Neural cell (in vitro differentiated cells): ENCODE measurements at regions not wholly inside any gene's neighbourhood (a gene's known extent, or its start where the extent isn't known, plus 50 kb on each side); places are given as distances from the start of the nearest gene placed in this dataset.

Source experiments
- H2AFZ ChIP-seq: fragments of 200-600, 300-800 bp; sonication (generic), shearing (Covaris generic); 2 replicates; pipeline ENCODE4 v1.6.0; 2014; ENCODE audit warnings: low read depth, mild to moderate bottlenecking, antibody characterized with exemption, low read length, moderate library complexity
- H3F3A ChIP-seq: fragments of 200-600 bp; shearing (Covaris generic); 2 replicates; pipeline ENCODE4 v1.6.1; 2016; ENCODE audit warnings: mild to moderate bottlenecking, moderate library complexity, mixed read lengths, antibody characterized with exemption, low read length; ENCODE audit not compliant: insufficient read depth, poor library complexity, severe bottlenecking
- H3K27ac ChIP-seq: fragments of 200-600, 300-800 bp; sonication (generic), shearing (Covaris generic); 2 replicates; pipeline ENCODE4 v1.5.1; 2014; ENCODE audit warnings: mild to moderate bottlenecking, low read length, moderate library complexity
- H3K27me3 ChIP-seq: fragments of 300-800, 200-600 bp; sonication (generic), shearing (Covaris generic); 2 replicates; pipeline ENCODE4 v1.6.0; 2014; ENCODE audit warnings: mild to moderate bottlenecking, low read depth, low read length, moderate library complexity; ENCODE audit not compliant: insufficient read depth
- H3K36me3 ChIP-seq: fragments of 300-800, 200-600 bp; sonication (generic), shearing (Covaris generic); 2 replicates; pipeline ENCODE4 v1.5.1; 2014; ENCODE audit warnings: mild to moderate bottlenecking, antibody characterized with exemption, low read length, moderate library complexity; ENCODE audit not compliant: insufficient read depth
- H3K4me2 ChIP-seq: fragments of 300-800, 200-600 bp; sonication (generic), shearing (Covaris generic); 2 replicates; pipeline ENCODE4 v1.6.0; 2014; ENCODE audit warnings: mild to moderate bottlenecking, low read length
- H3K4me3 ChIP-seq: fragments of 300-800, 200-600 bp; sonication (generic), shearing (Covaris generic); 2 replicates; pipeline ENCODE4 v1.5.1; 2014; ENCODE audit warnings: mild to moderate bottlenecking, low read length, moderate library complexity
- H3K79me2 ChIP-seq: fragments of 200-600 bp; shearing (Covaris generic); replicated peaks from 2 replicates; pipeline ENCODE4 v1.6.0; 2014; ENCODE audit warnings: mild to moderate bottlenecking, low read length, moderate library complexity; ENCODE audit not compliant: insufficient read depth
- H3K9ac ChIP-seq: fragments of 300-800, 200-600 bp; sonication (generic), shearing (Covaris generic); 2 replicates; pipeline ENCODE4 v1.6.1; 2016; ENCODE audit warnings: mild to moderate bottlenecking, low read length, mixed read lengths
- H3K9me2 ChIP-seq: fragments of 200-600 bp; shearing (Covaris generic); 2 replicates; pipeline ENCODE4 v1.6.1; 2016; ENCODE audit warnings: mild to moderate bottlenecking, low read length, mixed read lengths; ENCODE audit not compliant: insufficient read depth
- H3K9me3 ChIP-seq: fragments of 200-600, 300-800 bp; sonication (generic), shearing (Covaris generic); 2 replicates; pipeline ENCODE4 v1.6.1; 2016; ENCODE audit warnings: mild to moderate bottlenecking, mixed run types, low read length, moderate library complexity, mixed read lengths
- H4K20me1 ChIP-seq: fragments of 200-600 bp; shearing (Covaris generic); 2 replicates; pipeline ENCODE4 v1.6.1; 2016; ENCODE audit warnings: mild to moderate bottlenecking, mixed run types; ENCODE audit not compliant: insufficient read depth
- EP300 ChIP-seq: fragments of 450-650 bp; conservative IDR thresholded peaks from 2 replicates; pipeline ENCODE4 v1.6.1; 2014; ENCODE audit warnings: antibody characterized with exemption, mild to moderate bottlenecking, moderate library complexity; ENCODE audit not compliant: poor library complexity, severe bottlenecking
- EZH2 ChIP-seq: fragments of 200-600, 300-800 bp; shearing (Covaris generic), sonication (generic); IDR thresholded peaks from 2 replicates; pipeline ENCODE4 v1.6.1; 2014; ENCODE audit warnings: antibody characterized with exemption, low read length, borderline replicate concordance, mild to moderate bottlenecking; ENCODE audit not compliant: insufficient read depth, poor library complexity, severe bottlenecking
- MXI1 ChIP-seq: fragments of 450-650 bp; conservative IDR thresholded peaks from 2 replicates; pipeline ENCODE4 v1.6.1; 2014; ENCODE audit warnings: antibody characterized with exemption, mild to moderate bottlenecking; ENCODE audit not compliant: poor library complexity, severe bottlenecking
- POLR2AphosphoS5 ChIP-seq: IDR thresholded peaks from 2 replicates; pipeline ENCODE4 v1.6.1; 2012
- RAD21 ChIP-seq: fragments of 450-650 bp; conservative IDR thresholded peaks from 2 replicates; pipeline ENCODE4 v1.6.1; 2014; ENCODE audit warnings: antibody characterized with exemption, mild to moderate bottlenecking, moderate library complexity
- SMC3 ChIP-seq: fragments of 450-650 bp; conservative IDR thresholded peaks from 2 replicates; pipeline ENCODE4 v1.6.1; 2014; ENCODE audit warnings: antibody characterized with exemption, mild to moderate bottlenecking, moderate library complexity; ENCODE audit not compliant: poor library complexity
- TAF1 ChIP-seq: IDR thresholded peaks from 2 replicates; pipeline ENCODE4 v1.6.1; 2012; ENCODE audit warnings: low read depth
- TF ChIP-seq, protein P1 (sequence below): IDR thresholded peaks from 2 replicates; pipeline ENCODE4 v1.6.1; 2012; ENCODE audit warnings: borderline replicate concordance
- TF ChIP-seq, protein P2 (sequence below): fragments of 450-650 bp; IDR thresholded peaks from 2 replicates; pipeline ENCODE4 v1.5.1; 2014; ENCODE audit warnings: antibody characterized with exemption, mild to moderate bottlenecking, moderate library complexity; ENCODE audit not compliant: poor library complexity, severe bottlenecking

DNA sequence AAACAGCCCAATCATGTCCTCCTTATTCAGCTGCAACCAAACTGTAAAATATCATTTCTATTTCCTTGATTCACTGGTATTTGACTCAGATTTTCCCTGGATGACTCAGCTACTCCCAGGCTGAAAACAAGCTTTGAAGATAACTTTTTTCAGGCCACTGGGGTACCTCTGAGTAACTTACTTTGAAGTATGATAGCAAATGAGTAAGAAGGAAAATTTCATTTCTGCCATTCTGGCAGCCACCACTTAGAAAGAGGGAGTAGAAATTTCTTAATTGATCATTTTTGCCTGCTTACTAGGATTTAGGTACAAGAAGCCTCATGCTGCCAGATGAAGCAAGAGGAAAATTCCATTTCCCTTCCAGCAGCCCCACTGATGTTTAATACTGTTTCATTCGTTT lies 247.4 kb downstream of the PRELID2 start:
- H3K9me3 ChIP-seq, result no peaks in the 10 kb centered on the region
- H3K4me2 ChIP-seq, result no peak overlapping the region
- H3K9ac ChIP-seq, result no peak overlapping the region

DNA sequence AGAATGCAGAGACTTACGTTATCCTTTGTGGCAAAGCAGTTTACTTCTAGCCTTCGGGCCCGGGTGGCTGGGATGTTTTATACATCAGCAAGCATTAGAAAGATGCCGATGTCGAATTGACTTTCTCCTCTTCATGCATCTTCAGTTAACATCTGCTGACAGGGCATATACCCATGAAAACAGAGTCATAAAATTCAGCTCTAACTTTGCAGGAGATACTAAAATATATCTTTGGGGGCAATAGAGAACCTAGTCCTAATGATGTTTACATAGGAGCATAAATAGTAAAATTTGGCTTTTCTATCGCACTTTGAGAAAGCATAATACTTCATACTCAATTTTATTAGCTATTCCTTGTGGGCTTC lies 247.9 kb downstream of the PRELID2 start:
- H3F3A ChIP-seq, result no peaks in the 10 kb centered on the region
- H3K27ac ChIP-seq, result no peak overlapping the region
- no peak overlapping the region for H3K4me2 ChIP-seq
- no peaks in the 10 kb centered on the region for H3K79me2 ChIP-seq
- no peak overlapping the region for H2AFZ ChIP-seq
- no peaks in the 10 kb centered on the region for H3K27me3 ChIP-seq
- no peaks in the 10 kb centered on the region for H4K20me1 ChIP-seq
- no peaks in the 10 kb centered on the region for H3K36me3 ChIP-seq
- H3K9me3 ChIP-seq, result no peaks in the 10 kb centered on the region
- no peak for TF ChIP-seq POLR2AphosphoS5
- TF ChIP-seq, protein P1, sequence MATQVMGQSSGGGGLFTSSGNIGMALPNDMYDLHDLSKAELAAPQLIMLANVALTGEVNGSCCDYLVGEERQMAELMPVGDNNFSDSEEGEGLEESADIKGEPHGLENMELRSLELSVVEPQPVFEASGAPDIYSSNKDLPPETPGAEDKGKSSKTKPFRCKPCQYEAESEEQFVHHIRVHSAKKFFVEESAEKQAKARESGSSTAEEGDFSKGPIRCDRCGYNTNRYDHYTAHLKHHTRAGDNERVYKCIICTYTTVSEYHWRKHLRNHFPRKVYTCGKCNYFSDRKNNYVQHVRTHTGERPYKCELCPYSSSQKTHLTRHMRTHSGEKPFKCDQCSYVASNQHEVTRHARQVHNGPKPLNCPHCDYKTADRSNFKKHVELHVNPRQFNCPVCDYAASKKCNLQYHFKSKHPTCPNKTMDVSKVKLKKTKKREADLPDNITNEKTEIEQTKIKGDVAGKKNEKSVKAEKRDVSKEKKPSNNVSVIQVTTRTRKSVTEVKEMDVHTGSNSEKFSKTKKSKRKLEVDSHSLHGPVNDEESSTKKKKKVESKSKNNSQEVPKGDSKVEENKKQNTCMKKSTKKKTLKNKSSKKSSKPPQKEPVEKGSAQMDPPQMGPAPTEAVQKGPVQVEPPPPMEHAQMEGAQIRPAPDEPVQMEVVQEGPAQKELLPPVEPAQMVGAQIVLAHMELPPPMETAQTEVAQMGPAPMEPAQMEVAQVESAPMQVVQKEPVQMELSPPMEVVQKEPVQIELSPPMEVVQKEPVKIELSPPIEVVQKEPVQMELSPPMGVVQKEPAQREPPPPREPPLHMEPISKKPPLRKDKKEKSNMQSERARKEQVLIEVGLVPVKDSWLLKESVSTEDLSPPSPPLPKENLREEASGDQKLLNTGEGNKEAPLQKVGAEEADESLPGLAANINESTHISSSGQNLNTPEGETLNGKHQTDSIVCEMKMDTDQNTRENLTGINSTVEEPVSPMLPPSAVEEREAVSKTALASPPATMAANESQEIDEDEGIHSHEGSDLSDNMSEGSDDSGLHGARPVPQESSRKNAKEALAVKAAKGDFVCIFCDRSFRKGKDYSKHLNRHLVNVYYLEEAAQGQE, result no peak
- H3K9me2 ChIP-seq, result no peaks in the 10 kb centered on the region
- no peak overlapping the region for H3K9ac ChIP-seq
- no peak overlapping the region for H3K4me3 ChIP-seq

More for the DNA sequence above, 247.4 kb downstream of the PRELID2 start:
- no peak overlapping the region for H3K4me3 ChIP-seq
- TF ChIP-seq EZH2, result no peak
- no peak for TF ChIP-seq MXI1
- no peak for TF ChIP-seq RAD21
- no peak for TF ChIP-seq POLR2AphosphoS5
- TF ChIP-seq SMC3, result no peak
- TF ChIP-seq, protein P2, sequence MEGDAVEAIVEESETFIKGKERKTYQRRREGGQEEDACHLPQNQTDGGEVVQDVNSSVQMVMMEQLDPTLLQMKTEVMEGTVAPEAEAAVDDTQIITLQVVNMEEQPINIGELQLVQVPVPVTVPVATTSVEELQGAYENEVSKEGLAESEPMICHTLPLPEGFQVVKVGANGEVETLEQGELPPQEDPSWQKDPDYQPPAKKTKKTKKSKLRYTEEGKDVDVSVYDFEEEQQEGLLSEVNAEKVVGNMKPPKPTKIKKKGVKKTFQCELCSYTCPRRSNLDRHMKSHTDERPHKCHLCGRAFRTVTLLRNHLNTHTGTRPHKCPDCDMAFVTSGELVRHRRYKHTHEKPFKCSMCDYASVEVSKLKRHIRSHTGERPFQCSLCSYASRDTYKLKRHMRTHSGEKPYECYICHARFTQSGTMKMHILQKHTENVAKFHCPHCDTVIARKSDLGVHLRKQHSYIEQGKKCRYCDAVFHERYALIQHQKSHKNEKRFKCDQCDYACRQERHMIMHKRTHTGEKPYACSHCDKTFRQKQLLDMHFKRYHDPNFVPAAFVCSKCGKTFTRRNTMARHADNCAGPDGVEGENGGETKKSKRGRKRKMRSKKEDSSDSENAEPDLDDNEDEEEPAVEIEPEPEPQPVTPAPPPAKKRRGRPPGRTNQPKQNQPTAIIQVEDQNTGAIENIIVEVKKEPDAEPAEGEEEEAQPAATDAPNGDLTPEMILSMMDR, result no peak
- TF ChIP-seq, protein P1, result no peak
- TF ChIP-seq EP300, result no peak
- TF ChIP-seq TAF1, result no peak
- H3F3A ChIP-seq, result no peaks in the 10 kb centered on the region
- H3K79me2 ChIP-seq, result no peaks in the 10 kb centered on the region
- no peaks in the 10 kb centered on the region for H4K20me1 ChIP-seq
- no peak overlapping the region for H3K27ac ChIP-seq
- H3K36me3 ChIP-seq, result no peaks in the 10 kb centered on the region
- H3K27me3 ChIP-seq, result no peaks in the 10 kb centered on the region
- no peaks in the 10 kb centered on the region for H3K9me2 ChIP-seq
- no peak overlapping the region for H2AFZ ChIP-seq
